GM19324 (cell line): ENCODE measurements at regions not wholly inside any gene's neighbourhood (a gene's known extent, or its start where the extent isn't known, plus 50 kb on each side); places are given as distances from the start of the nearest gene placed in this dataset.

ENCODE experiments used
- ATAC-seq: cut with Tn5 transposase; IDR thresholded peaks from one replicate; pipeline ENCODE4 v1.9.1; 2021; ENCODE audit warnings: mild to moderate bottlenecking, moderate library complexity; ENCODE audit not compliant: unreplicated experiment, low FRiP score

DNA sequence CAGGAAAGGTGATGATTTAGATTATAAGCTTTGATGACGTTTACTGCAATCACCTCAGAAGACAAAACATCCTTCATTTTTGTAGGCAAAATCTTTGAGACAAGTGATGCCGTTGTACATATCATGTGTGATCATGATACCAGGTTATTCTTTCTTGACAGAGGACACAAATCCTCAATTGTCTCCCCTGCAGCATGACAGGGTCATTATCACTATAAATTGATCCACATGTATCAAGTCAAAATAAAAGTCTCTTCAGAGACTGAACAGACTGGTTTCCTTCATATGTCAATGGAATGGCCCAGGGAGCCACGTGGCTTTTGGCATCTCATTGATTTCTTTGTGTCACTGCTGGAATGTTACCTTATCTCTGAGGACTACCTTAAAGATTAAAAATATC lies 995.7 kb downstream of the FLRT2 start:
- ATAC-seq = no peak

GRCh38 chr14:86521843-86522242 lies 991.9 kb downstream of the FLRT2 start:
- no peak for ATAC-seq

DNA sequence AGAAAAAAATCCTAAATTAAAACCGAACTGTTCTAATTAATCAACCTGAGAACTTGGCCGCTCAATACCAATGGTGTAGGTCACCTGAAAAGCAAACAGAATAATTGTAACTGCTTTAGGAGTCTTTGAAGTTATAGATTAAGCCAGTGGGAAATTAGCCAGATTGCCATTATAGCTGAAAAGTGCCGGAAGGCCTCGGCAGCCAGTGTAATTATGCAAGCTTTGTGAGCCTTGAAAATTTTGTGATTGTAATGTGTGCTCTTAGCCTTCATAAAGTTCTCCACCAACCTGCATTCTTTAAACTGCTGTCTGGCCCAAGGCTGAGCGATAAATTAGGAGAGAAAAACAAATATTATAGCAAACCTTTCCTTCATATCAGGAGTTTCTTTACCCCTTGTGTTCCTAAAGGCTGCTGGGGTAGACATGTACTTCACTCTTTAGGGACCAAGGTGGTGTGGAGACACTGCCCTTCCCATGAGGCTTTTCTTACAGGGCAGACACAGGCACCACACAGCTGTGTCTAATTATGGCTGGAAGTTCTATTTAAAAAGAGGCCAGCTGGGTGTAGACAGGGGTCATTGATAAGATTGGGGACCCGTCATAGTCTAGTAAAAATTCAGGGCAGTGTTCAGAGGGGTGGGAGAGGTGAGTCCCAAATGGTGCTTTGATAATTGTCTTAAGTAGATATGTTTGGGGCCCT lies 991.2 kb downstream of the FLRT2 start:
- no peak for ATAC-seq

DNA sequence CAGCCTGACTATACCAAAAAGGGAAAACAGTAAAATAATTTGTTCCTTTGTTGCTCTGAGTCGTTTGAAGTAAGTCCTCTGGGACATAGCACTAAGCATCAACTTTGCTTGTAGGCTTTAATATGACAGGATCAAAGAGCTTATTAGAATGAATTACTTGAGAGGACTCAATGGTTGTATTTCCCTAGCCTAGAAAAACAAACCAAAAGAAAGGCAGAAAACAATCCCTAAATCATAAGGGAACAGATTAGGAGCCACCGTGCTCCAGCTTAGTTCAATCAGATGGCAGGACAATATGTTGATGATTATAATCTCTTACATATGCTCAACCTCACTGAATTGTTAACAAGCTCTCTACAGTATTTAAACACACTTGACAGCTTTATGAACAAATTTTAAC lies 988.4 kb downstream of the FLRT2 start:
- ATAC-seq = no peak

GRCh38 chr14:86515195-86515594 lies 985.3 kb downstream of the FLRT2 start:
- ATAC-seq = no peak

GRCh38 chr14:86513564-86513963 lies 983.6 kb downstream of the FLRT2 start:
- ATAC-seq = no peak

DNA sequence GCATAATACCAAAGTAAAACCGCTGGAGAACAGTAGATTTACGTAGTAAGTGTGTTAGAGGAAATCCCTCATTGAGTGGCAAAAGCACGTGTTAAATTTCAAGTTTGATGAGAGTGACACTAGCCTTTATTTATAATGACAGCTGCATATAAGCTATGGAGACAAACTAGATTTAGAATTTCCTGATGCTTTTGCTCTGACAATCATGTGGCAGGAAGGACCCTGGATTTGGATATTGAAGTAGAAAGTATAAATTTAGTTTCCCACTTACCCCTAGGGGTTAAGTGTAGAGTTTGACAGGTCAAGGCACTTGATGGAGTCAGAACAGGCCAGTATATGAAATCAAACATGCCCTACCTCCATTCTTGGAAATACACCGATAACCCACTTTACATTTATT lies 983.1 kb downstream of the FLRT2 start:
- ATAC-seq = no peak

DNA sequence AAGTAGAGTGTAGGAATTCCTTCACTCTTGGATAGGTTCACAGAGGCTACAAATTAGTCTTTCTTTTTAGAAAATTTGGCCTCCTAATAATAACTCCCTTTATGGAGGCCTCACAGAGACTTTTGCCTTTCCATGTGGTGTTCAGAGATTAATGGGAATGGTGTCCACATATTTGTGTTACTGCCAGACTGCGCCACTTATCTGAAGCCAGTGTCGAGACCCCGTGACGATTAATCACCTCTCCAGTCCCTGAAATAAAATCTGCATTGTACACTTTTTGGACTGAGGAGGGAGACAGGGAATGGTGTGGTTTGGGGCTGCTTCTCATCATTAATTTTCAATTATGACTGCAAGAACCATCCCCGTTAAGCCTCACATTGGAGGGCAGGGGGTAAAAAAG lies 980.5 kb downstream of the FLRT2 start:
- ATAC-seq = no peak

DNA sequence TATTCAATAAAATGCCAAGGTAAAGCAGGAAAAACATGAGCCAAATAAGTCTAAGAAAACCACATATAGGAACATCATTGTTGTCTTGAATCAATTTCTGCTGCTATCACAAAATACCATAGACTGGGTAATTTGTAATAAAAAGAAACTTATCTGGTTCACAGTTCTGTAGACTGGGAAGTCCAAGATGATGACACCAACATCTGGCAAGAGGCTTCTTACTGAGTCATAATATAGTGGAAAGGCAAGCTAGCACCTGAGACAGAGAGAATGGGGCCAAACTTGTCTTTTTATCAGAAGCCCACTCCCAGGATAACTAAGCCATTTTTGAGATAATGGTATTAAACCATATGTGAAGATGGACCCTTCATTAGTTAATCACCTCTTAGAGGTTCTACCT lies 975.9 kb downstream of the FLRT2 start:
- no peak for ATAC-seq

DNA sequence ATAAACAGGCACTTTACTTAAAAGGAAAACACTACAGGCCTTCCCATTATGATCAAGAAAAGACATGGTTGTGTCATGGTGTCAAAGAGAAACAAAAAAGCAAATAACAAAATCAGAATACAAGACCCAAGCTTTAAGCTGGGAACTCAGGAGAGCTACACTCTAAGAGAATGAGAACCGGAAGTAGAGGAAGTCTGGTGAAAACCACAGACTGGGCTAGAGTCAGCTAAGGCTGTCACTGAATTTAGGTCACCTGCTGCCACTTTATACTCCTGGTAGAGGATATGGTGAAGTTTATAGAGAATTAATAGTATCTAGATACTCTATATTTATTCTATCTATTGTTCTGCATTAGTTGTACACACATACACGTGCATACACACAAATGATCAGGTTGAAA lies 971.7 kb downstream of the FLRT2 start:
- no peak for ATAC-seq

DNA sequence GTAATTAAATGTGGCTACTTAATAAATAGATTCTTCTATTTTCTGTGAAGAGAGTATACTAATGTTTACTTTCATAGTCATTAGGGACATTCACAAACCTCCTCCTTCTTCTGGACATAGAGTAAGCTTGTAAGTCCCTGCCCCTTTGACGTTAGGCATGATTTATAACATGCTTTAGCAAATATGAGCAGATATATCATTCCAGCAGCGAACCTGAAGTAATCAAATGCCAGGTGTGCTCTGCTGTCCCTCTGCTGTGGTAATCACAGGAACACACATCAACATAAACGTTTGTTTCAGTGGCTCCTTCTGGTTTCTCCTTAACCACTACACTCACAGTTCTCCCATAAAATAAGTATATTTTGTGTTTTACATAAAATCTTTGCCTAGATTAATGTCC lies 961.8 kb downstream of the FLRT2 start:
- ATAC-seq = no peak

- ATAC-seq = no peak
These were observed 951.2 kb downstream of the FLRT2 start for GRCh38 chr14:86481104-86481503.

- no peak for ATAC-seq
These were observed 934.4 kb downstream of the FLRT2 start for GRCh38 chr14:86464341-86464740.

- no peak for ATAC-seq
These were observed 932.3 kb downstream of the FLRT2 start for GRCh38 chr14:86462193-86462753.

DNA sequence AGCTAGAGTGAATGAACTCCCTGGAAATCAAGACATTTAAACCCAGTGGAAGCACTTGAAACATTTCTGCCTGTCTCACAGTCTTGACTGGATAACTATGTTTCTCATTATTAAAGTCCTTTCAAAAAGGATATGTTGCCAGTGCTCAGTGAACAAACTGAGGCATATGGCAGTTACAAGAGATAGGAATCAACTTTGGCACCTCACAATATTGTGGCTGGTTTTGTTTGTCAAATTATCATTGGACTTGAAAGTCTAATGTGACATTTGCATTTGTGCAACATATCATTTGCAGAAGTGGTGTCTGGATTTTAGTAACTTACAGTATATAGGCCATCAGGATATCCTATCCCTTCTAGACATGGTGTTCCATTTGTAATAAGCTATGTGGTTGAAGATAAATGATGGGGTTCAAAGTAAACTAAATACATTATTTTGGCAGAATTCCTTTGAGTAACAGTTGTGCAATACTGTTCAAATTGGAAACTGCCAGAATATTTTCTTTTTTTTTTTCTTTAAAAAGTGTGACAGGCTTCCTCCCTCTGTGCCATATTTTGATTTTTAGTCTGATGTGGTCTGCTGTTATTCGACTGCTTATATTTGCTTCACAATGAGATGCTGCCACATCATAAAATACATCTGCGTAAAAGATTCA lies 927.7 kb downstream of the FLRT2 start:
- no peak for ATAC-seq

DNA sequence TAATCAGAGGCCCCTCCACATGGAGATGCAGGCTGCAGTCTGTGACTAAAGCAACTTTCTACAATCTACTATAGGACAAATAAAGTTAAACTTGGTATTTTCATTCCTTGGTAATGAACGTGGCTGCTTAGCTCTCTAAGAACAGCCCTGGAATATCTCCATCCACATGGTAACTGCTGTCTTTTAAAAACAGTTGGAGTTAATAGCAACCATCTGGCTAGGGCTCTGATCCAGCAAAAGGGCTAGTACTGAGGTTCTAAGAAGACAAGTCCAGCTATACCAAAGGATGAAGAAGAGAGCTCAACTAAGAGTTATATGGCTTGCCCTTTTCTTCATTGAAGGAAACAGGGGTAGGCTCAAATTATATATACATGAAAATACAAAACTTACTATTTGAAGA lies 920.1 kb downstream of the FLRT2 start:
- ATAC-seq = no peak

DNA sequence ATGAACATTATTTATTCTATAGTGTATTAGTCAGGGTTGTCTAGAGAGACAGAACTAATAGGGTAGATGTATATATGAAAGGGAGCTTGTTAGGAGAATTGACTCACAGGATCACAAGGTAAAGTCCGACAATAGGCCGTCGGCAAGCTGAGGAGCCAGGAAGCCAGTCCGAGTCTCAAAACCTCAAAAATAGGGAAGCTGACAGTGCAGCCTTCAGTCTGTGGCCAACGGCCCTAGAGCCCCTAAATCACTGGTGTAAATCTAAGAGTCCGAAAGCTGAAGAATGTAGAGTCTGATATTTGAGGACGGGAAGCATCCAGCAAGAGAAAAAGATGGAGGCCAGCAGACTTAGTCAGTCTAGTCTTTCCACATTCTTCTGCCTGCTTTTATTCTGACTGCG lies 912.2 kb downstream of the FLRT2 start:
- ATAC-seq = no peak

- no peak for ATAC-seq
These were observed 900.9 kb downstream of the FLRT2 start for GRCh38 chr14:86430853-86431252.

GRCh38 chr14:86423214-86423613 lies 893.3 kb downstream of the FLRT2 start:
- no peak for ATAC-seq

- no peak for ATAC-seq
These were observed 890.2 kb downstream of the FLRT2 start for GRCh38 chr14:86420131-86420530.

DNA sequence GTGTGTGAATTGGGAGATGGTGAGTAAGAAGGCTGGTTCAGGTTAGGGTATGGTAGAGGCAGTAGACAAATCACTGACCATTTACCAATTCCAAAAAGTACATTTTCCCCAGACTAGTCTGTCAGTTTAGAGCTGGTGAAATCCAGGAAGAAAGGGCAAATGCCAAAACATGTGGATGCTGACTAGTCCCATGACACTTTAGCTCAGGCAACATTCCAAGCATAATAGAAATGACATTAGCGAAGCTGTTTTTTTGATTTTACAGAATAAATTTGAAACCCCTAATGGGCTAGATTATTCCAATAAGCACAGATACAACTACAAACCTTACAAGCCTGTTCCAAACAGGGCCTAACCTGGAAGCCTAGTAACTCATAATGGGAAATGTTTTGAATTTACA lies 884.2 kb downstream of the FLRT2 start:
- no peak for ATAC-seq

DNA sequence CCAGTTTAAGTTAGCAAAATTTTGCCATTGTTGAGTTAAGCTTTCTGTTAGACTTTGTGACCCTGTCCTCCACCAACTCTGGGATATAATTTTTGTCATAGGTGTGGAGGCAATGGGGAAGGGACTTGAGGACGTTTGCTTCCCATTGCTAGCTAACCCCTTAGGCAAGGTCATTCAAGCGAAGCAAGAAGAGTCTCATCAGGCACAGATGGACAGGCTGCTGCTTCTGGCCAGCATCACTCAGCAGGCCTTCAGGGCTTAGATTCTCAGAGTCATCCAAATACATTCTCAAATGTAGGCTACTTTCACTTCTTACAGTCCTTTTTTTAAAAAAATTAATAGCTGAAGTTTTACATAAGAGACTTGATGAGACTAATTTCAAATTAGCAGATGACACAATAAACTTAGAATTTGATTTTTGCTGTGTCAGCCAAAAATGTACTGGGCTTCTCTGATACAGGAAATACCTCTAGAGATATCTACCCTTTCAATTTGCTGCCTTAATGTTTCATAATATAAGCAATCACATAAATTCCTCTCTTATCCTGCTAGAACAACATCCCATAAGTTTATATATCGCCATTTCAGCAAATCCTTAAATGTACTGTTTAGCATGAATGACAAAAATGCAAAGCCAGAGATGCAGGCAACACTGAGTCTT lies 875.2 kb downstream of the FLRT2 start:
- no peak for ATAC-seq
